RWPE1 (cell line): ENCODE measurements at regions not wholly inside any gene's neighbourhood (a gene's known extent, or its start where the extent isn't known, plus 50 kb on each side); places are given as distances from the start of the nearest gene placed in this dataset.

Source experiments
- CTCF ChIA-PET: fragments of 350-600 bp; sonication (Branson Sonifier 250); formaldehyde crosslinking; extraction: SDS; loops from one replicate; lab custom pipeline; 2021; lab: Yijun Ruan, JAX
- POLR2A ChIA-PET: fragments of 400-600 bp; formaldehyde crosslinking; extraction: SDS; loops from one replicate; lab custom pipeline; 2020; ENCODE audit warnings: antibody characterized with exemption; ENCODE audit not compliant: low non-redundant PET; lab: Yijun Ruan, JAX
- DNase-seq: peaks from one replicate; pipeline ENCODE4 v3.0.0; 2012; ENCODE audit warnings: low spot score
- H3K27ac ChIP-seq: fragments of 450-650 bp; 2 replicates; pipeline ENCODE4 v1.5.1; 2017
- CTCF ChIP-seq: fragments of 450-650 bp; conservative IDR thresholded peaks from 2 replicates; pipeline ENCODE4 v1.5.1; 2017; ENCODE audit warnings: low read depth, mild to moderate bottlenecking

- POLR2A ChIA-PET: no interaction called here
Measured at GRCh38 chr5:86999951-87000350, 267.7 kb upstream of the RASA1 start.

GRCh38 chr5:87002485-87002884, 265.2 kb upstream of the RASA1 start:
- TF ChIP-seq CTCF: no peak
- CTCF ChIA-PET: interaction anchor here (0.5 to 0.6 kb wide), 3 partner anchors 23 to 381 kb away, joined by 3 read pairs; no protein-coding TSS in a partner anchor
- H3K27ac ChIP-seq: no peak overlapping the region
- POLR2A ChIA-PET: no interaction called here
- DNase-seq: no peak

More at GRCh38 chr5:86999951-87000350, 267.7 kb upstream of the RASA1 start:
- CTCF ChIA-PET: interaction anchor here (0.7 kb wide), 2 partner anchors 271 to 401 kb away, joined by 3 to 4 read pairs; no protein-coding TSS in a partner anchor
- TF ChIP-seq CTCF: no peak
- no peak overlapping the region for H3K27ac ChIP-seq
- no peak for DNase-seq

GRCh38 chr5:87004101-87004500, 263.6 kb upstream of the RASA1 start:
- DNase-seq: no peak
- ChIA-PET CTCF (interaction anchor here (0.6 to 0.7 kb wide), 2 partner anchors 246 to 1150 kb away, joined by 3 to 4 read pairs; no protein-coding TSS in a partner anchor), POLR2A (no interaction called here)
- H3K27ac ChIP-seq: no peak overlapping the region
- TF ChIP-seq CTCF: no peak

- no peak for TF ChIP-seq CTCF
- POLR2A ChIA-PET: no interaction called here
- no peak overlapping the region for H3K27ac ChIP-seq
- no peak for DNase-seq
- CTCF ChIA-PET: no interaction called here
Measured at GRCh38 chr5:87007737-87008136, 259.9 kb upstream of the RASA1 start.

- POLR2A ChIA-PET: no interaction called here
- no peak for TF ChIP-seq CTCF
- H3K27ac ChIP-seq: no peak overlapping the region
- DNase-seq: no peak
- CTCF ChIA-PET: interaction anchor here (0.6 to 0.7 kb wide), 3 partner anchors 26 to 388 kb away, joined by 3 read pairs; no protein-coding TSS in a partner anchor
Measured at GRCh38 chr5:87008751-87009560, 258.7 kb upstream of the RASA1 start.

- ChIA-PET CTCF (interaction anchor here (1.2 kb wide), 1 partner anchor 130 kb away, joined by 3 read pairs; no protein-coding TSS in a partner anchor), POLR2A (no interaction called here)
- DNase-seq: no peak
- TF ChIP-seq CTCF: no peak
- no peak overlapping the region for H3K27ac ChIP-seq
Measured at GRCh38 chr5:87010736-87011135, 256.9 kb upstream of the RASA1 start.
